Hepatocyte (in vitro differentiated cells): ENCODE measurements at regions not wholly inside any gene's neighbourhood (a gene's known extent, or its start where the extent isn't known, plus 50 kb on each side); places are given as distances from the start of the nearest gene placed in this dataset.

Source experiments
- CTCF ChIP-seq: fragments of 200-600 bp; sonication (generic); IDR thresholded peaks from 2 replicates; pipeline ENCODE4 v1.5.1; 2016; ENCODE audit warnings: antibody characterized with exemption, mild to moderate bottlenecking; ENCODE audit not compliant: poor library complexity
- EZH2 ChIP-seq: fragments of 200-600 bp; sonication (generic); IDR thresholded peaks from 2 replicates; pipeline ENCODE4 v1.6.1; 2016; ENCODE audit warnings: antibody characterized with exemption, mild to moderate bottlenecking, borderline replicate concordance
- EZH2phosphoT487 ChIP-seq: fragments of 200-600 bp; sonication (generic); IDR thresholded peaks from one replicate; pipeline ENCODE4 v1.6.1; 2018; ENCODE audit warnings: antibody characterized with exemption, mild to moderate bottlenecking, low read depth, moderate library complexity; ENCODE audit not compliant: unreplicated experiment, severe bottlenecking

GRCh38 chr14:101333335-101334280 is 227.7 kb upstream of the DIO3 start:
- no peak for TF ChIP-seq EZH2
- no peak for TF ChIP-seq CTCF
- TF ChIP-seq EZH2phosphoT487: no peak
